NT2/D1 (cell line): ENCODE measurements at regions not wholly inside any gene's neighbourhood (a gene's known extent, or its start where the extent isn't known, plus 50 kb on each side); places are given as distances from the start of the nearest gene placed in this dataset.

Experiments
- YY1 ChIP-seq: IDR thresholded peaks from 2 replicates; pipeline ENCODE4 v1.6.1; 2011; ENCODE audit not compliant: insufficient read length, insufficient read depth
- ZNF274 ChIP-seq: IDR thresholded peaks from 2 replicates; pipeline ENCODE4 v1.6.1; 2011; ENCODE audit warnings: mild to moderate bottlenecking, low read depth, low read length

DNA sequence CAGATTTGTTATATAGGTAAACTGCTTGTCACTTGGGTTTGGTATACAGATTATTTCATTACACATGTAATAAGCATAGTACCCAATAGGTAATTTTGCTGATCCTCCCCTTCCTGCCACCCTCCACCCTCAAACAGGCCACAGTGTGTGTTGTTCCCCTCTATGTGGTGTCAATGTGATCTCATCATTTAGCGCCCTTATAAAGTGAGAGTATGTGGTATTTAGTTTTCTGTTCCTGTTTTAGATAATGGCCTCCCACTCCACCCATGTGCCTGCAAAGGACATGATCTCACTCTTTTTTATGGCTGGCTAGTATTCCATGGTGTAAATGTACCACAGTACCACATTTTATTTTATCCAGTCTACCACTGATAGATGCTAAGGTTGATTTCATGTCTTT, 522.1 kb upstream of the LRRC7 start:
- no peak for TF ChIP-seq ZNF274
- no peak for TF ChIP-seq YY1
